HEK293T (cell line): ENCODE measurements at regions not wholly inside any gene's neighbourhood (a gene's known extent, or its start where the extent isn't known, plus 50 kb on each side); places are given as distances from the start of the nearest gene placed in this dataset.
"Not testable (repeated sequence)": the region's sequence is repeated elsewhere in the genome, so short reads cannot be mapped to it uniquely, and the experiment has no call there.

Experiments
- CTCF ChIA-PET: fragments of 350-600 bp; formaldehyde crosslinking; extraction: SDS; loops from one replicate; lab custom pipeline; 2021; ENCODE audit warnings: antibody characterized with exemption, inconsistent platforms; lab: Yijun Ruan, JAX
- POLR2A ChIA-PET: fragments of 350-600 bp; formaldehyde crosslinking; extraction: SDS; loops from one replicate; lab custom pipeline; 2020; ENCODE audit warnings: antibody characterized with exemption, inconsistent platforms; lab: Yijun Ruan, JAX
- DNase-seq: peaks from one replicate; pipeline ENCODE4 v3.0.0; 2012; ENCODE audit warnings: mixed read lengths; ENCODE audit errors: extremely low spot score
- ARNT ChIP-seq: fragments of 450-650 bp; IDR thresholded peaks from 2 replicates; pipeline ENCODE4 v1.6.1; 2017; ENCODE audit warnings: mild to moderate bottlenecking
- BHLHE40 ChIP-seq: fragments of 450-650 bp; IDR thresholded peaks from 2 replicates; pipeline ENCODE4 v1.6.1; 2016; ENCODE audit warnings: mild to moderate bottlenecking, moderate library complexity, borderline replicate concordance
- CTBP1 ChIP-seq: fragments of 450-650 bp; IDR thresholded peaks from 2 replicates; pipeline ENCODE4 v1.6.1; 2016; ENCODE audit warnings: borderline replicate concordance
- ELF4 ChIP-seq: fragments of 450-650 bp; IDR thresholded peaks from 2 replicates; pipeline ENCODE4 v1.6.1; 2017; ENCODE audit warnings: antibody characterized with exemption
- FOXA1 ChIP-seq: fragments of 450-650 bp; IDR thresholded peaks from 2 replicates; pipeline ENCODE4 v1.6.1; 2016; ENCODE audit warnings: mild to moderate bottlenecking
- FOXK2 ChIP-seq: fragments of 450-650 bp; IDR thresholded peaks from 2 replicates; pipeline ENCODE4 v1.6.1; 2016; ENCODE audit warnings: mild to moderate bottlenecking
- FOXM1 ChIP-seq: fragments of 450-650 bp; IDR thresholded peaks from 2 replicates; pipeline ENCODE4 v1.6.1; 2017; ENCODE audit warnings: mild to moderate bottlenecking, borderline replicate concordance
- HDGF ChIP-seq: fragments of 450-650 bp; IDR thresholded peaks from 2 replicates; pipeline ENCODE4 v1.6.1; 2017; ENCODE audit warnings: antibody characterized with exemption, borderline replicate concordance
- L3MBTL2 ChIP-seq: fragments of 450-650 bp; conservative IDR thresholded peaks from 2 replicates; pipeline ENCODE4 v1.6.1; 2016; ENCODE audit warnings: mild to moderate bottlenecking
- LEF1 ChIP-seq: fragments of 450-650 bp; IDR thresholded peaks from 2 replicates; pipeline ENCODE4 v1.6.1; 2017; ENCODE audit warnings: mild to moderate bottlenecking, borderline replicate concordance
- NFRKB ChIP-seq: fragments of 450-650 bp; IDR thresholded peaks from 2 replicates; pipeline ENCODE4 v1.6.1; 2016; ENCODE audit warnings: mild to moderate bottlenecking, moderate library complexity
- PKNOX1 ChIP-seq: fragments of 450-650 bp; IDR thresholded peaks from 2 replicates; pipeline ENCODE4 v1.6.1; 2016
- SP1 ChIP-seq: fragments of 450-650 bp; IDR thresholded peaks from 2 replicates; pipeline ENCODE4 v1.6.1; 2017
- SUZ12 ChIP-seq: fragments of 450-650 bp; IDR thresholded peaks from 2 replicates; pipeline ENCODE4 v1.6.1; 2016; ENCODE audit warnings: mild to moderate bottlenecking
- TARDBP ChIP-seq: fragments of 450-650 bp; IDR thresholded peaks from 2 replicates; pipeline ENCODE4 v1.6.1; 2016
- ZNF384 ChIP-seq: fragments of 450-650 bp; IDR thresholded peaks from 2 replicates; pipeline ENCODE4 v1.6.1; 2016

- CTCF ChIA-PET: no interaction called here
- DNase-seq: peak; percentile 6
- no peak for TF ChIP-seq LEF1
- TF ChIP-seq BHLHE40: no peak
- TF ChIP-seq NFRKB: no peak
- POLR2A ChIA-PET: no interaction called here
Observed at GRCh38 chr3:190941694-190942260, 79.3 kb upstream of the GMNC start.

- CTCF ChIA-PET, POLR2A ChIA-PET, DNase-seq: not testable (repeated sequence)
Observed at GRCh38 chr3:190934616-190935015, 72.1 kb upstream of the GMNC start.

- no peak for DNase-seq
- TF ChIP-seq LEF1 (no peak), ZNF384 (no peak), FOXK2 (no peak), SUZ12 (no peak), PKNOX1 (no peak), SP1 (no peak), FOXM1 (no peak), ELF4 (no peak), BHLHE40 (no peak), FOXA1 (no peak), NFRKB (no peak), HDGF (no peak), L3MBTL2 (no peak), ARNT (no peak), TARDBP (no peak), CTBP1 (no peak)
- ChIA-PET POLR2A (no interaction called here), CTCF (no interaction called here)
Observed at GRCh38 chr3:190926619-190927018, 64.1 kb upstream of the GMNC start.

GRCh38 chr3:190912736-190913135 lies 50.2 kb upstream of the GMNC start:
- no peak for DNase-seq
- CTCF ChIA-PET: no interaction called here
- TF ChIP-seq FOXM1 (no peak), BHLHE40 (no peak), TARDBP (no peak)
- POLR2A ChIA-PET: no interaction called here
